ENCODE measurements at regions not wholly inside any gene's neighbourhood (a gene's known extent, or its start where the extent isn't known, plus 50 kb on each side); places are given as distances from the start of the nearest gene placed in this dataset.

DNA sequence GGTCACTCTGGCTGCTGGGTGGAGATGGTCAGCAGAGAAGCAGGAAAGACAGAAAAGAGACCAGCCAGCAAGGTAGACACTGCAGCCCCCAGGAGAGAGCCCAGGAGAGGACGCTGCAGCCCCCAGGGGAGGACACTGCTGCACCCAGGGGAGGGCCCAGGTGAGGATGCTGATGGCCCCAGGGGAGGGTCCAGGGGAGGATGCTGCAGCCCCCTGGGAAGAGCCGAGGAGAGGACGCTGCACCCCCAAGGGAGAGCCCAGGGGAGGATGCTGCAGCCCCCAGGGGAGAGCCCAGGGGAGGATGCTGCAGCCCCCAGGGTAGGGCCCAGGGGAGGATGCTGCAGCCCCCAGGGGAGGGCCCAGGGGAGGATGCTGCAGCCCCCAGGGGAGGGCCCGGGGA, 196.7 kb upstream of the NSMCE3 start:
- Mint-ChIP-seq H3K36me3 (ENCODE audit: insufficient read depth) (no peaks in the 10 kb centered on the region), H3K4me1 (ENCODE audit: low read depth in 2 of 2) (no peaks in the 10 kb centered on the region), H3K4me3 (no peak overlapping the region), H3K27me3 (peaks cover 16 to 19% of the 10 kb centered on the region in 2 donors), H3K27ac (no peak overlapping the region), H3K9me3 (no peaks in the 10 kb centered on the region)
- no peak for ATAC-seq (replicated peaks)
- no peak for DNase-seq

DNA sequence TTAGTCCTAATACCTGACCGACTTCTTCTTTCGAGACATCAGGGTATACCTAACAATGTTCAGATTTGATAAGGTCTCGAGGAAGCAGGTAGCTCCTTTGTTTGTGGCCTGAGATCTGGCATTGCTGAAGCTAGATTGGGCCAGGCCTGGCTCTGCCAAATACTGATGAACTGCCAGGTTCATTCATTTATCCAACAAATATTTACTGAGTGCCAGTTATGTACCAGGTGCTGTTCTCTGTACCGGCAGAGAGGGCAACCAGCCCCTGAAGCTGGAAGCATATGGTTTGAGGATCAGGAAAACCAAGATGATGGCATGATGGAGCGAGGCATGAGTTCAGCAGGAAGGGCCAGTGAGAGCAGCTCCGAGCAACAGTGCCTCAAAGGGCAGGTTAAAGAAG, 196.2 kb upstream of the NSMCE3 start:
- peaks cover 16 to 19% of the 10 kb centered on the region in 2 donors for H3K27me3 Mint-ChIP-seq
- H3K4me1 Mint-ChIP-seq (ENCODE audit: low read depth in 2 of 2), result no peaks in the 10 kb centered on the region
- H3K27ac Mint-ChIP-seq, result no peak overlapping the region
- H3K36me3 Mint-ChIP-seq (ENCODE audit: insufficient read depth), result no peaks in the 10 kb centered on the region
- DNase-seq (no peak), ATAC-seq (replicated peaks) (no peak)
- H3K9me3 Mint-ChIP-seq, result no peaks in the 10 kb centered on the region
- no peak overlapping the region for H3K4me3 Mint-ChIP-seq

DNA sequence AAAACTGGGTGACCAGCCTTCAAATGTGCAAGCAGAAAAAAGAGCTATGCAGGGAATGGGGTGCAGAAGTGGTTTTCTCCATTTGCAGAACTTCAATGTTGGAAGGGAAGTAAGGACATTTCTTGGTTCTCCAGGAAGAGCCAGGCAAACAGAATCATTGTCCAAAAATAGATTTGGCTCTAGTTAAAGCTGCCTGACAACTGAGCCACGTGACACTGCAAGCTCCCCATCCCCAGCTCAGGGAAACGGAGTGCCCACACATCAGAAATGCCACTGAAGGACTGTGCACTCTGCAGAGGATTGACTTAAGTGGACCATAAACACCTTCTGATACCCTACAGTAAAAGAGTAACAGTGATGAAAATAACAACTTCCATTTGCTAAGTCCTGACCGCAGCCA, 195.6 kb upstream of the NSMCE3 start:
- no peak overlapping the region for H3K27ac Mint-ChIP-seq
- no peak for ATAC-seq (replicated peaks)
- no peaks in the 10 kb centered on the region for H3K9me3 Mint-ChIP-seq
- no peak overlapping the region for H3K4me3 Mint-ChIP-seq
- H3K4me1 Mint-ChIP-seq (ENCODE audit: low read depth in 2 of 2), result no peaks in the 10 kb centered on the region
- DNase-seq, result no peak
- no peaks in the 10 kb centered on the region for H3K36me3 Mint-ChIP-seq (ENCODE audit: insufficient read depth)
- peaks cover 16 to 19% of the 10 kb centered on the region in 2 donors for H3K27me3 Mint-ChIP-seq

DNA sequence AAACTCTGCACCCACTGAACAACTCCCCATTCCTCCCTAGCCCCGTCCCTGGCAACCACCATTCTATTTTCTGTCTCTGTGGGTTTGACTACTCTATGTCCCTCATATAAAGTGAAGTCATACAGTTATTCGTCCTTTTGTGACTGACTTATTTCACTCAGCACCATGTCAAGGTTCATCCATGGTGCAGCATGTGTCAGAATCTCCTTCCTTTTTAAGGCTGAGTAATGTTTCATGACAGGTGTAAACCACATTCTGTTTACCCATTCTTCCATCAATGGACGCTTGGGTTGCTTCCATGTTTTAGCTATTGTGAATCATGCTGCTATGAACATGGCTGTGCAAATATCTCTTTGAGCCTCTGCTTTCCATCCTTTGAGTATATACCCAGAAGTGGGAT, 192.3 kb upstream of the NSMCE3 start:
- ATAC-seq (replicated peaks) (no peak), DNase-seq (no peak)
- Mint-ChIP-seq H3K9me3 (no peaks in the 10 kb centered on the region), H3K4me3 (no peak overlapping the region), H3K27ac (no peak overlapping the region), H3K27me3 (peaks cover 18 to 30% of the 10 kb centered on the region in 2 donors), H3K4me1 (ENCODE audit: low read depth in 2 of 2) (no peaks in the 10 kb centered on the region), H3K36me3 (ENCODE audit: insufficient read depth) (no peaks in the 10 kb centered on the region)

DNA sequence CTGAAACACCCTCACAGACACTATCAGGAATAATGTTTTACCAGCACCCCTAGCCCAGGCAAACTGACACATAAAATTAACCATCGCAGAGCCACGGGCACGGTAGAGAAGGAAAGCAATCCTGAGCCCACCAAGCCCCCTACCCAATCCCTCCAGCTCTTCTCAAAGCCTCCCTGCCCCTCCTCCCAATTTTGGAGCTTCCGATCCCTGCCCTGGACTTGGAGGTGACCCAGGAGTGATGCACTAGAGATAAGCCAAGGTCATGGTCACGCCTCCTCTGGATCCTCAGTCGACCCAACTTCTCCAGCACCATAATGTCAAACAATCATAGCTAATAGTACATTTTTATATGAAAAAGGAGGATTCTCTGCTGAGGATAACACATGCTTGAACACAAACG, 188.7 kb upstream of the NSMCE3 start:
- Mint-ChIP-seq H3K4me1 (ENCODE audit: low read depth in 2 of 2) (no peaks in the 10 kb centered on the region), H3K9me3 (no peaks in the 10 kb centered on the region), H3K4me3 (no peak overlapping the region), H3K27me3 (peaks cover 15 to 26% of the 10 kb centered on the region in 2 donors), H3K27ac (no peak overlapping the region), H3K36me3 (ENCODE audit: insufficient read depth) (no peaks in the 10 kb centered on the region)
- DNase-seq (no peak), ATAC-seq (replicated peaks) (no peak)

DNA sequence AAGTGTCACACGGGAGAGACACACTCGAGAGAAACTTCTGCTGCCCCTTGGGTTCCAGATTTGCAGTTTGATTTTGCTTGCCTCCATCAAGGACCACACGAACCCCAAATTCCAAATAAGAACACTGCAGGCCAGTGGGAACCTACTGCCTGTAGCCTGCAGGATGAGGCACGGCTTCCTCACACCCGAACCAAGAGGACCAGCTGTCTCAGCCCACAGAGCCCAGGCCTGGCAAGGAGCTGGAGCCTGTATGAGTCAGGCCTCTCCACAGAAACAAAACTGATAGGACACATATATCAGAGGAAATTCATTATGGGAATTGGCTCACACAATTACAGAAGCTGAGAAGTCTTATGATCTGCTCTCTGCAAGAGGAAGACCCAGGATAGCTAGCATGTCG, 188.1 kb upstream of the NSMCE3 start:
- no peaks in the 10 kb centered on the region for H3K36me3 Mint-ChIP-seq (ENCODE audit: insufficient read depth)
- no peaks in the 10 kb centered on the region for H3K9me3 Mint-ChIP-seq
- H3K4me1 Mint-ChIP-seq (ENCODE audit: low read depth in 2 of 2), result peaks cover 0 to 2% of the 10 kb centered on the region in 2 donors
- peaks cover 11 to 28% of the 10 kb centered on the region in 2 donors for H3K27me3 Mint-ChIP-seq
- H3K4me3 Mint-ChIP-seq, result no peak overlapping the region
- no peak for DNase-seq
- ATAC-seq (replicated peaks), result no peak
- H3K27ac Mint-ChIP-seq, result no peak overlapping the region

DNA sequence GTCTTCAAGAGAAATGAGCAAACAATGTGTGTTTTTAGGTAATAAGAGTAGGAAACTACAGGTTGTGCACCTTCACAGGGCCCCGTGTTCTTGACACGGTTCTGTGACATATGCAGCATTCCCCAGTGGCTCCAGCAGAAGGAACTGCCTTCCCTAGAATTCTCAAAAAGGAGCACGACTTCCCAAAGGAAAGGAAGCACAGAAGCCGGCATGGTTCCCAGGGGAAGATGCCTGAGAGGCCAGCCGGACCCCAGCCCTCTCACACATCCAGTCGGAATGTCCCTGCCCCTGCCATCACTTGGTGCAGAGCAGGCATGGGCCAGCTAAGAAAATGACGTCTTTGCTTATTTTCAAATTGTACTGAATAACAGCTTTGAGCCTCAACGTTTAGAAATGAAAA, 187.3 kb upstream of the NSMCE3 start:
- Mint-ChIP-seq H3K27ac (peak overlapping the region in 1 of 2 donors; percentile 72), H3K9me3 (no peaks in the 10 kb centered on the region), H3K4me1 (ENCODE audit: low read depth in 2 of 2) (peaks cover 0 to 2% of the 10 kb centered on the region in 2 donors), H3K36me3 (ENCODE audit: insufficient read depth) (no peaks in the 10 kb centered on the region), H3K4me3 (no peak overlapping the region), H3K27me3 (peaks cover 11 to 33% of the 10 kb centered on the region in 2 donors)
- no peak for ATAC-seq (replicated peaks)
- no peak for DNase-seq

DNA sequence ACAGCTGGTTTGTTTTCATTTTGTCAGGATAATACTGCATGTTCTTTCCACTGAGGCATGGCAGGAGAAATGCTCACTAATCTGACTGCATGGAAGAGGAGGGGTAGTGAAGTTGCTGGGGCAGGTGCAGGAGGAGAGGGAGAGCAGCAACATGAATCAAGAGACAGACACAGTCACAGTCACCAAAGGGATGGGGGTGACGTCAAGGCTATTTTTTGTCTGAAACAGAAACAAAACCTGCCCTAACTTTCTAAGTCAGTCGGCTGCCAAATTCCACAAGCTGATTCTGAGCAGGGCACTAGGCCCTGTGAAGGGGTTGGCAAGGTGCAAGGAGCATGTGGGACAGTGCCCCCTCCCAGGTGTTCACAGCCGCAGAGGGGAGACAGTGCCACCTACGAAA, 186.6 kb upstream of the NSMCE3 start:
- ATAC-seq (replicated peaks), result no peak
- H3K9me3 Mint-ChIP-seq, result no peaks in the 10 kb centered on the region
- H3K4me3 Mint-ChIP-seq, result no peak overlapping the region
- DNase-seq, result no peak
- H3K27me3 Mint-ChIP-seq, result peaks cover 12 to 29% of the 10 kb centered on the region in 2 donors
- H3K36me3 Mint-ChIP-seq (ENCODE audit: insufficient read depth), result no peaks in the 10 kb centered on the region
- peak overlapping the region in 1 of 2 donors; percentile 72 for H3K27ac Mint-ChIP-seq
- peaks cover 0 to 2% of the 10 kb centered on the region in 2 donors for H3K4me1 Mint-ChIP-seq (ENCODE audit: low read depth in 2 of 2)

DNA sequence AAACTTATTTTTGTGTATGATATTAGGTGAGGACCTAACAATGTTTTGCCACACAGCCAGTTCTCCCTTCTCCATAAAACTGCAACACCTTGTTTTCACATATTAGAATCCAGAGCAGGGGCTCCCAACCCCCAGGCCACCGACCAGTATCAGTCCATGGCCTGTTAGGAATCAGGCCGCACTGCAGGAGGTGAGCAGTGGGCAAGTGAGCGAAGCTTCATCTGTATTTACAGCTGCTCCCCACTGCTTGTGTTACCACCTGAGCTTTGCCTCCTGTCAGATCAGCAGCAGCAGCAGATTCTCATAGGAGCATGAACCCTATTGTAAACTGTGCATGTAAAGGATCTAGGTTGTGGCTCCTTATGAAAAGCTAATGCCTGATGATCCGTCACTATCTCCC, 185.9 kb upstream of the NSMCE3 start:
- Mint-ChIP-seq H3K36me3 (ENCODE audit: insufficient read depth) (no peaks in the 10 kb centered on the region), H3K4me3 (no peak overlapping the region), H3K9me3 (no peaks in the 10 kb centered on the region), H3K27ac (no peak overlapping the region), H3K27me3 (peaks cover 19 to 36% of the 10 kb centered on the region in 2 donors), H3K4me1 (ENCODE audit: low read depth in 2 of 2) (peaks cover 0 to 2% of the 10 kb centered on the region in 2 donors)
- ATAC-seq (replicated peaks), result no peak
- no peak for DNase-seq

DNA sequence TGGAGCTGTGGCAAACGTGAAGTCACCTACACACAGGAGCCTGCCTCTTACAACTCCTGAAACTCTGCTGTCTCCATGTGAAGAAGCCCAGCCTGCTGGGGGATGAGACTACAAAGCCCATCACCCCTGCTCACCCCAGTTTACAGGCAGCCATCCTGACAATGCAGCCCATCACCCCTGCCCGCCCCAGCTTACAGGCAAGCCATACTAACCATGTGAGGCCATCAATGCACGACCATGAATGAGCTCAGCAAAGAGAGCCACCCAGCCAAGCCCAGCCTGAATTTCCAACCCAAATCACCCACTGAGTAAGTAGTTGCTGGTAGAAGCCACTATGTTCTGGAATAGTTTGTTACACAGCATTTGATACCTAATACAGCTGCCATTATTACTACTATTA, 185.4 kb upstream of the NSMCE3 start:
- Mint-ChIP-seq H3K27me3 (peaks cover 20 to 39% of the 10 kb centered on the region in 2 donors), H3K4me1 (ENCODE audit: low read depth in 2 of 2) (peaks cover 0 to 2% of the 10 kb centered on the region in 2 donors), H3K9me3 (no peaks in the 10 kb centered on the region), H3K27ac (no peak overlapping the region), H3K36me3 (ENCODE audit: insufficient read depth) (no peaks in the 10 kb centered on the region), H3K4me3 (no peak overlapping the region)
- no peak for DNase-seq
- no peak for ATAC-seq (replicated peaks)

DNA sequence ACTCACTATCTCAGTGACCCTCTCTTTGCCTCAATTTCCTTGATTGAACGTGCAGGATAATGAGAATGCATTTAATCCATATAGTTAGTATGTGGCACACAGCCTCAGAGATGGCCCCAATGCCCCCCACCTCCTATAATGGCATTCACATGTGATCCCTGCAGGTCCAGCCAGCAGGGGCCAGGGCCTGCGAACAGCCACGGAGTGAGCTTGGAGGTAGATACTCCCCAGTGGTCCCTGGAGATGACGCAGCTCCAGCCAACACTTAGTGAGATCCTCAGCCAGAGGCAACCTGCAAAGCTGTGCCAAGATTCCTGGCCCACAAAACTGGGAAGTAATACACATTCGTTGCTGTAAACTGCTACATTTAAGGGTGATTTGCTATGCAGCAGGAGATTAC, 184.9 kb upstream of the NSMCE3 start:
- peaks cover 0 to 2% of the 10 kb centered on the region in 2 donors for H3K4me1 Mint-ChIP-seq (ENCODE audit: low read depth in 2 of 2)
- no peaks in the 10 kb centered on the region for H3K36me3 Mint-ChIP-seq (ENCODE audit: insufficient read depth)
- no peak for ATAC-seq (replicated peaks)
- H3K9me3 Mint-ChIP-seq, result no peaks in the 10 kb centered on the region
- H3K4me3 Mint-ChIP-seq, result no peak overlapping the region
- DNase-seq, result no peak
- H3K27me3 Mint-ChIP-seq, result peaks cover 20 to 39% of the 10 kb centered on the region in 2 donors
- H3K27ac Mint-ChIP-seq, result no peak overlapping the region

DNA sequence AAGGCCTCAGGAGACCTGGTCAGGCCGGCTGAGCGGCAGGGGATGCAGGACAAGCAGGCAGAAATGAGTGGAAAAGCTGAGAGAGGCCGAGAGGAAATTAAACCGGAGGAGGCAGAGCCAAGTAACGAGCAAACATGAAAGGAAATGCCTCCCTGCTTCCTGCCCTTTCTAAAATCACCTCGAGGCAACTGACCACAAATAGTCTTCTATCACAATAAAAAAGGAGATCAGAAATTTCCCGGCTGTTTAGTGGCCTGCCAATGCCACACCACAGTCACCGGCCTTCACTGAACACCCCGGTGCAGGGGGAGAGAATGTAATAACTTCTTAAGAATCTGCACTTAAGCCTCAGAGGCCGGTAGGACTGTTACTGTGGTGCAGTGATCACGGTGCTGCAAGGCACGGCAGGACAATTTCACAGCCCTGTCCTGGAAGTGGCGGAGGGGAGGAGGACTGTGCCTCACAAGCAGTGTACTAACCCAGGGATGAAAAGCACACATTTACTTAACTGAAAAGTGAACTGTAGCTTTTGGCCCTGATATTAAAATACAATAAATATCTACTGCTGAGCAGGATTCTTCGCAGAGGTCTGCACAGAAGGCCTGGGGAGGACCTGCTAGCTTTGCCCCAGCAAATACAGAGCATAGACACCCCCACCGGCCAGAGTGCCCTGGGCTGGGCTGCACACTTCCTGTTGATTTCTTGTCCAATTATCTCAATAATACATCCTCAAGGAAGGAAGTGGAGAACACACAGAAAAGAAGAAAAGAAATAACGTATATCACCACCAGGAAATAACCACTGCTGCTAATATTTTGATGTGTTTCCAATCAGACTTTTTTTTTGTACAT, 183.5 kb upstream of the NSMCE3 start:
- H3K4me1 Mint-ChIP-seq (ENCODE audit: low read depth in 2 of 2), result peaks cover 0 to 2% of the 10 kb centered on the region in 2 donors
- no peak for DNase-seq
- H3K4me3 Mint-ChIP-seq, result no peak overlapping the region
- H3K9me3 Mint-ChIP-seq, result no peaks in the 10 kb centered on the region
- ATAC-seq (replicated peaks), result no peak
- H3K27me3 Mint-ChIP-seq, result peaks cover 22 to 29% of the 10 kb centered on the region in 2 donors
- peak overlapping the region in 1 of 2 donors; percentile 41 for H3K27ac Mint-ChIP-seq
- peaks cover 3% of the 10 kb centered on the region for H3K36me3 Mint-ChIP-seq (ENCODE audit: insufficient read depth)

DNA sequence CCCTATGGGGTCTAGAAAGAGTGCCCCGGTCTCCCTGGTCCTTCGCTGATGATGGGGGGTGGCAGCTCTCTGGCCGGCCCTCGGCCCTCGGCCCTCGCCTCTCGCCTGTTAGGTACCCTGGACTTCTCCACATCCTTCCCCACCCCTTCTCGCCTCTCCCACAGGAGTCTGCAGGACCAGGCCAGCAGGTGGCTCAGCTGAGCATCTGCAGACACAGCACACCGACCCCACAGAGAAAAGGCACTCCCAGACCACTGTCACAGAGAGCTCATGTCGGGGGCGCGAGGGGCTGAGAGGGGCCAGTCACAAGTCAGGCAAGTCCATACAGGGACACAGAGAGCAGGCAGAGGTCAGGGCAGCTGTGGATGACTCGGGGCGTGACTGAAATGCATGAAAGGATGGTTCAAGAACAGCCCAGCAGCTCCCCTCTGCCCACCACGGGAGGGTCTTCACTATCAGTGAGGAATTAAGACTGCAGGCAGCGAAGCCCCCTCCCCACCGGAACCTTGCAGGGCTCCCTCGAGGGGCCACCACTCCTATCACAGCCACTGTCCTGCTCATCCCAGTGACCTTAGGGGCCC, 181.7 kb upstream of the NSMCE3 start:
- DNase-seq, result no peak
- H3K36me3 Mint-ChIP-seq (ENCODE audit: insufficient read depth), result peaks cover 3% of the 10 kb centered on the region
- H3K4me1 Mint-ChIP-seq (ENCODE audit: low read depth in 2 of 2), result peaks cover 0 to 2% of the 10 kb centered on the region in 2 donors
- no peak overlapping the region for H3K4me3 Mint-ChIP-seq
- no peaks in the 10 kb centered on the region for H3K9me3 Mint-ChIP-seq
- no peak overlapping the region for H3K27ac Mint-ChIP-seq
- ATAC-seq (replicated peaks), result no peak
- H3K27me3 Mint-ChIP-seq, result peaks cover 16 to 27% of the 10 kb centered on the region in 2 donors

DNA sequence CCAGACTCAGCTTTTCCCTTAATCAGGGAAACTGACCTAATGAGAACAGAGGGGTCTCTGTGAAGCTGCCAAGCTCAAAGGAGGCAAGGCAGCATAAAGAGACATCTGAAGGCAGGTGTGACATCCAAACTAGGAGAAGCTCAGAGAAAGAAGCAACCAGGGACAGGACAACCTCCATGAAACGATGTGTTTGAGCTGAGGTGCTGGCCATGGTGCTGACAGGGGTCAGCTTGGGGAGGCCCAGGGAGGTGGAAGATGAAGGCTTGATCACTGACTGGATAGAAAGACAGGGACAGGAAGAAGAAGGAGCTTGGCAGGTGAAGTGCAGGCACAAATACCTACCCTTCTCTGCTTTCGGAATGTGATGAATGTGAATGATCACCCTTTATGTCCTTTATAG, 179.5 kb upstream of the NSMCE3 start:
- ATAC-seq (replicated peaks) (no peak), DNase-seq (no peak)
- H3K27me3 Mint-ChIP-seq, result peaks cover 13 to 27% of the 10 kb centered on the region in 2 donors
- no peak overlapping the region for H3K27ac Mint-ChIP-seq
- peaks cover 6% of the 10 kb centered on the region for H3K36me3 Mint-ChIP-seq (ENCODE audit: insufficient read depth)
- H3K9me3 Mint-ChIP-seq, result no peaks in the 10 kb centered on the region
- H3K4me1 Mint-ChIP-seq (ENCODE audit: low read depth in 2 of 2), result peaks cover 0 to 2% of the 10 kb centered on the region in 2 donors
- H3K4me3 Mint-ChIP-seq, result no peak overlapping the region
